ENCODE measurements at regions not wholly inside any gene's neighbourhood (a gene's known extent, or its start where the extent isn't known, plus 50 kb on each side); places are given as distances from the start of the nearest gene placed in this dataset.
"Not testable (repeated sequence)": the region's sequence is repeated elsewhere in the genome, so short reads cannot be mapped to it uniquely, and the experiment has no call there.

GRCh38 chr5:109990723-109991359, 301.1 kb downstream of the MAN2A1 start:
- no peak for DNase-seq (ENCODE audit: low spot score)

DNA sequence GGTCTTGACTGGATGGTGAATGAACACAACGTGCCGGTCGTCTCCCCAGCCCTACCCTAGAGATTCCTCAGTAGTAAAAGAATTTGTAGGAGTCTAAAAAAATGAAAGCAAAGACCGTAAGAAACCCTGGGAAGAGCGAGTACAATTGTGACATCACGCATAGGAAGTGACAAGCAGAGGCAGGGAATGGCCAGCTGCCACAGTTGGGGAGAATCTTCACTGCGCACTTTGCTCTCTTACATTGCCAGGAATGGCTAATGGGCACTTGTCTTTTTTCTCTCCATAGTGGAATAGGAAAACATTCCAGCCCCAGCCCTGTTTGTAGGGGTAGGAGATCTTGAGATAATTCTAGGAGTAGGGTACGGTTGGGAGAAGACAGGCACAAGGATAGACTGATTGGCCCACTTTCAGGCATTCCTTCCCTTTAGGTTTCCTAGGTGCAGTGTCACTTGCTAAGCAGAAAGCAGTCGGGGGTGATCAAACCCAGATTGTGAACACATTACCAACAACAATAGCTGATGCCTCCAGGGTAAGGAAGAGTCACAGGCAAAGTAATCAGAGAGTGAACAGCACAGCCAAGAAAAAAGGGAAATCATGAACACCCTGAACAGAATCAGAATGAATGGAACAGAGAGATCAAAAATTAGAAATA, 302.7 kb downstream of the MAN2A1 start:
- DNase-seq (ENCODE audit: low spot score): no peak

GRCh38 chr5:109994135-109994534, 304.4 kb downstream of the MAN2A1 start:
- no peak for DNase-seq (ENCODE audit: low spot score)

DNA sequence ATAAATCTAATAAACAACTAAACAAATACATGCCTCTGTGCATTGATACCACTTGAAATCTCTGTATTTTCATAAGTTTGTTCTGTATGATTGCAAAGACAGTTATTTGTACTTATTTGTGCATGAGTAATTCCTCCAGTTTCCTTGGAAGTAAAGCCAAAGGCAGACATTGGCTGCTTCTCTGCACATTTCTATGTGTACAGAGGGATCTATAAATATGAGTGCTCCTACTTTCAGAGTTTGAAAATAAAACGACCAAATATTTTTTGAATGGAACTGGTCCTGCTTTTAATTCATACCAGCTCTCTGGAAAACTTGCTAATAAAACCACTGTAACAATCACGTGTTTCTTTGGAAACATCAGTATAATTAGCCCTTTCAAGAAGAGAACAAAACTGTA, 306.5 kb downstream of the MAN2A1 start:
- no peak for DNase-seq (ENCODE audit: low spot score)

GRCh38 chr5:109997161-109997560, 307.4 kb downstream of the MAN2A1 start:
- no peak for DNase-seq (ENCODE audit: low spot score)

GRCh38 chr5:109998208-109998607, 308.5 kb downstream of the MAN2A1 start:
- no peak for DNase-seq (ENCODE audit: low spot score)

DNA sequence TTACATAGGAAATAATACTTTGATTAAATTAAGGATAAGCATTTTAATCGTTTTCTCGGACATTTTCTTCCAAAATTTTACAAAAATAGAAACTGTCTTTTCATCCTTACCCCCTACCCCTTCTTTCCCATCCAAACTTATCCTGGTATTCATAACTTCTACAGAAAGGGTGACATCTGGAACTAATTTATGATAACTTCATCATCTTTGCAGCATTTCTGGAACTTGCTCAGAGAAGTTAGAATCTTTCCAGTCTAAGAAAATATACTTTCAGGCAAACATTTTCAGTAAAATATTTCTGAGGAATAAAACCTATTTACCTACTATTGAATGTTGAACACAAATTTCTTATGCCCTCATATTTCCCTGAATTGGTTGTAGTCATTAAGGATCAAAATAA, 309.0 kb downstream of the MAN2A1 start:
- no peak for DNase-seq (ENCODE audit: low spot score)

DNA sequence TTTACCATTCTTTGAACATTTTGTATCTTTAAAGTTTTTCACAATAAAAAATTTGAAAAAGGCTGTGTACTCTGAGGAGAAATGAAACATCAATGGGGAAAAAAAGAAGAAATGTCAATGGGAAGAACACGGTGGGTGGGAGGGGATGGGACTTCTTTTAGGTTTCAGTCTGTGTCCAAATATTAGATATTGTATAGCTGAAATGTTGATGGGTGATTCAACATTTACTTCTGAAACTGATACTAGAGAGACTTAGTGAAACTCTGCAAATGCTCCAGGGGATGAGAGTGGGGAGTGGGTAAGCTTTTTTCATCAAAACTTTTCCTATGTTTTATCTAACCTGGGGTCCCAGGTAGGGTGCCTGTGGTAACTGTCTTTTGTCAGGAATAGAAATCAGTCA, 311.9 kb downstream of the MAN2A1 start:
- DNase-seq (ENCODE audit: low spot score): no peak

DNA sequence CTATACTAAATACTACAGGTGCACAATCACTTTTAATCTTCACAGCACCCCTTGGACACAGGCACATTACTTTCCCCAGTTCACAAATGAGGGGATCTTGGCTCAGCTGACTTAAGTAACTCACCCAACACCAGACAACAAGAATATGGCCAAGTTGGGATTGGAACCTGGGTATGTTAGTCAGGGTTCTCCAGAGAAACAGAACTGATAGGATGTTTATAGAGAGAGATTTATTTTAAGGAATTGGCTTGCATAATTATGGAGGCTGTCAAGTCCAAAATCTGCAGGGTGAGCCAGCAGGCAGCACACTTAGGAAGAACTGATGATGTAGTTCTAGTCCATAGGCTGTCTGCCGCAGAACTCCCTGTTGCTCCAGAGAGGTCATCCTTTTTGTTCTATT, 312.9 kb downstream of the MAN2A1 start:
- no peak for DNase-seq (ENCODE audit: low spot score)

DNA sequence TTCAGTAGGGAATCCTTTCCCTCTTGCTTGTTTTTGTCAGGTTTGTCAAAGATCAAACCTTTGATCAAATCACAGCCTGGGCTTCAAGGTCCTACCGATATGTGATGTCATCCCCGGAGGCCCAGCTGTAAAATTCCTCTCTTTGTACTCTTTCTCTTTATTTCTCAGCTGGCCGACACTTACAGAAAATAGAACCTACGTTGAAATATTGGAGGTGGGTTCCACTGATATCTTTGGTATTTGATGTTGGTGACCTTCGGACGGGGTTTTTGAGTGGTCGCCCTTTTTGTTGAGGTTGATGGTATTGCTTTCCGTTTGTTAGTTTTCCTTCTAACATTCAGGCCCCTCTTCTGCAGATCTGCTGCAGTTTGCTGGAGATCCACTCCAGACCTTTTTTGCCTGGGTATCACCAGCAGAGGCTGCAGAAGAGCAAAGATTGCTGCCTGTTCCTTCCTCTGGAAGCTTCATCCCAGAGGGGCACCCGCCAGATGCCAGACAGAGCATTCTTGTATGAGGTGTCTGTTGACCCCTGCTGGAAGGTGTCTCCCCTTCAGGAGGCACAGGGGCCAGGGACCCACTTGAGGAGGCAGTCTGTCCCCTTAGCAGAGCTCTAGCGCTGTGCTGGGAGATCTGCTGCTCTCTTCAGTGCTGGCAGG, 316.3 kb downstream of the MAN2A1 start:
- not testable (repeated sequence) for DNase-seq (ENCODE audit: low spot score)

- DNase-seq (ENCODE audit: low spot score): no peak
These were observed 317.4 kb downstream of the MAN2A1 start for GRCh38 chr5:110007101-110007500.

DNA sequence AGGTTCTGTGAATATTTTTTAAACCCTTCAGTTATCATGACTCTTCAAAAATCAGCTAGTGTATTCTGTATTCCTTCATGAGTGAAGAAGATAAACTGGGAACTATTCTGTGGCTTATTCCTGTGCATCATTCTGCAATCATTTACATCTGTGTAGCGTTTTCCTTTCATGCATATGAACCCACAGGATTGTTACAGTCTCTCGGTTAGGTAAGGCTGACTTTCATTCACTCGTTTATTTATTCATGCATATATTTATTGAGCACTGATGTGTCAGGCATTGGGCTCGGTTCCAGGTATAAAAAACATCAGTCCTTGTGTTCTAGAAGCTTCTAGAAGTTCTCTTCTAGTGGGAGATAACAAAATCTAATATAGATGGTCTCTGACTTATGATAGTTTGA, 318.4 kb downstream of the MAN2A1 start:
- no peak for DNase-seq (ENCODE audit: low spot score)

DNA sequence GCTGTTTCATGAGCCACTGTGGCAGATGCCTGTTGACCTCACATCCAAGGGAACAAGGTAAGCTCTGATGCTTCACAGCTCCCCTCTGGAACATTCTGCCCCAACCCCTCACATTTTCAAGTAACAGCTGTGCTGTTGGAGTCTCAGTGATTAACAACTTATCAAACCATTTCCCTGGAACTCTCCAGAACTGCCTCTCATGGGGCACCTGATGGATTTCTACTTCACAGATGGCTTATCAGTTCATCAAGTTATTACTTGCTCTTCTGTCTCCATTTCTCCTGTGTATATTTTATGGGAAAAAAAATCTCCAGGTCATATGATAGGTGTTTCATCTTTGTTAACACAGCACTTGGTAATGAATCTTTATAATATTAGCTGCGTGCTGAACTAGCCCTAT, 322.4 kb downstream of the MAN2A1 start:
- DNase-seq (ENCODE audit: low spot score): no peak

GRCh38 chr5:110013017-110013416, 323.3 kb downstream of the MAN2A1 start:
- no peak for DNase-seq (ENCODE audit: low spot score)

GRCh38 chr5:110017854-110018253, 328.1 kb downstream of the MAN2A1 start:
- no peak for DNase-seq (ENCODE audit: low spot score)

GRCh38 chr5:110018509-110018908, 328.8 kb downstream of the MAN2A1 start:
- DNase-seq (ENCODE audit: low spot score): no peak

DNA sequence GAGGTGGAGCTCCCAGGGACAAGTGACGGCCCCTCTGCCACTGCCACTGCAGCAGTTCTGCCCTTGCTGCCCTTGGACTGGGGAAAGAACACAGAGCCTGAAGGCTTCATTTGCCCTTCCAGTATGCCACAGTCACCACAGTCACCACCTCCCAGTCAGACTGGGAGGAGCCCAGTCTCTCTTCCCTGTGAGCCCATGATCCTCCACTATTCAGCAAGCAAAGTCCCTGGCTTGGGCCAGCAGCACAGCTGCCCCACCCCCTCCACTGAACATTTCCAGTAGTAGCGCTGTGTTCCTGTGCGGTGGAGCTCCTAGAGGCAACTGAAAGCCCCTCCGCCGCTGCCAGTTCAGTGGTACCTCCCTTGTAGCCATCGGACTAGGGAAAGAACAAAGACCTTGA, 329.4 kb downstream of the MAN2A1 start:
- no peak for DNase-seq (ENCODE audit: low spot score)

- no peak for DNase-seq (ENCODE audit: low spot score)
These were observed 330.1 kb downstream of the MAN2A1 start for GRCh38 chr5:110019780-110020179.

- no peak for DNase-seq (ENCODE audit: low spot score)
These were observed 331.5 kb downstream of the MAN2A1 start for GRCh38 chr5:110021251-110021650.

GRCh38 chr5:110025160-110025559, 335.4 kb downstream of the MAN2A1 start:
- no peak for DNase-seq (ENCODE audit: low spot score)

- no peak for DNase-seq (ENCODE audit: low spot score)
These were observed 338.0 kb downstream of the MAN2A1 start for GRCh38 chr5:110027527-110028322.

DNA sequence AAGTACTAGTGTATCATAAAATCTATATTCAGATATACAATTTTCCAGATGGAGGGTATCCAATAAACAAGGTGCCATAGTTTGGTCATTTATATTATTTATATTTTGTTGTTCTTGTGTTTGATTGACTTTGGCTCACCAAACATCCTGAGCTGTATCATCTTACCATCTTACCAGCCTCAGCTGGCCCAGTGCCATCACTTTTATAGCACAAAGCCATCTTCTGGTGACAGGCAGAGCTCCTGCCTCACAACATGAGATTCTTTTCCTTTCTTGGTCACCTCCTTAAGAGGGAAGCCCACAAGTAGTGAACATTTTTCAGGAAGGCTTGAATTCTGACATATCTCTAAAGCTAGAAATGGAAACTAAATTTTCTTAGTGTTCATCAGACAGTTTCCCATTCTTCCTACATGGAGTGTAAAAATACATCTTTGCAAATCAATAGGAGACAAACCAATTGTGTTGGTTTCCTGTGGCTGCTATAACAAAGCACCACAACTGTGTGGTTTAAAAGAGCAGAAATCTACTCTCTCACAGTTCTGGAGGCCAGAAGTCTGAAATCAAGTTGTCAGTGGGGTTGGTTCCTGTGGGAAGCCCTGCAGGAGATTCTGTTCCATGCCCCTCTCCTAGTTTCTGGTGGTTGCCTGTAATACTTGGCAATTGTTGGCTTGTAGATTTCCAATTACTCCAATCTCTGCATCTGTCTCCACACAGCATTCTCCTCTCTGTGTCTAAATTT, 341.8 kb downstream of the MAN2A1 start:
- DNase-seq (ENCODE audit: low spot score): no peak

Measured in AG08395 (cell line).